ENCODE measurements at regions not wholly inside any gene's neighbourhood (a gene's known extent, or its start where the extent isn't known, plus 50 kb on each side); places are given as distances from the start of the nearest gene placed in this dataset.

GRCh38 chr9:116073826-116074225 lies 79.8 kb upstream of the PAPPA start:
- no peak for TF ChIP-seq CTCF (IDR thresholded peaks at IDR 0.05; ENCODE audit: insufficient read depth, low read depth, low read length)

DNA sequence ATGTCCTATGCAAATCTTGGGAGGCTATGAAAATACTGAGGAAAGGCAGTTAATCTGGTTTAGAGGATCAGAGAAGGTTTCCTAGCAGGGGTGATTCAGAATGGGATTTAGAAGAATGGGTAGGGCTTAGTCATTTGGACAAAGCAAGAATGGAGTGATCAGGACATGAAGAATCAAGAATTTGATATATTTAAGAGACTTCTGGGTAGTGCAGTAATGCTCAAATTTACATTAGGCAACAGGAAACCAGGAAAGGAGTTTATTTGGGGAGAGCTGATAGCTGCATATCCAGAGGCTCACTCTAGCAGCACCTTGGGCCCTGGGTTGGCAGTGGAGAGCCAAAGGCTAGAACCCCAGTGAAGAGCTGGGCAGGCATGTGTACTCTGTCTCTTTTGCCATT lies 78.9 kb upstream of the PAPPA start:
- no peak for DNase-seq (ENCODE audit: low read depth)
- no peak for TF ChIP-seq CTCF (IDR thresholded peaks at IDR 0.05; ENCODE audit: insufficient read depth, low read depth, low read length)
- no peak overlapping the region for H3K4me3 ChIP-seq (ENCODE audit: low read depth, low read length)

More at GRCh38 chr9:116073826-116074225, 79.8 kb upstream of the PAPPA start:
- no peak for DNase-seq (ENCODE audit: low read depth)
- no peak overlapping the region for H3K4me3 ChIP-seq (ENCODE audit: low read depth, low read length)

- TF ChIP-seq CTCF (IDR thresholded peaks at IDR 0.05; ENCODE audit: insufficient read depth, low read depth, low read length), result no peak
- H3K4me3 ChIP-seq (ENCODE audit: low read depth, low read length), result no peak overlapping the region
- DNase-seq (ENCODE audit: low read depth), result peak; percentile 77
Observed at GRCh38 chr9:116075191-116075590, 78.4 kb upstream of the PAPPA start.

- DNase-seq (ENCODE audit: low read depth), result no peak
- TF ChIP-seq CTCF (IDR thresholded peaks at IDR 0.05; ENCODE audit: insufficient read depth, low read depth, low read length), result no peak
- H3K4me3 ChIP-seq (ENCODE audit: low read depth, low read length), result no peak overlapping the region
Observed at GRCh38 chr9:116078640-116079039, 75.0 kb upstream of the PAPPA start.

- TF ChIP-seq CTCF (IDR thresholded peaks at IDR 0.05; ENCODE audit: insufficient read depth, low read depth, low read length), result no peak
- DNase-seq (ENCODE audit: low read depth), result no peak
- H3K4me3 ChIP-seq (ENCODE audit: low read depth, low read length), result no peak overlapping the region
Observed at GRCh38 chr9:116080561-116080960, 73.0 kb upstream of the PAPPA start.

DNA sequence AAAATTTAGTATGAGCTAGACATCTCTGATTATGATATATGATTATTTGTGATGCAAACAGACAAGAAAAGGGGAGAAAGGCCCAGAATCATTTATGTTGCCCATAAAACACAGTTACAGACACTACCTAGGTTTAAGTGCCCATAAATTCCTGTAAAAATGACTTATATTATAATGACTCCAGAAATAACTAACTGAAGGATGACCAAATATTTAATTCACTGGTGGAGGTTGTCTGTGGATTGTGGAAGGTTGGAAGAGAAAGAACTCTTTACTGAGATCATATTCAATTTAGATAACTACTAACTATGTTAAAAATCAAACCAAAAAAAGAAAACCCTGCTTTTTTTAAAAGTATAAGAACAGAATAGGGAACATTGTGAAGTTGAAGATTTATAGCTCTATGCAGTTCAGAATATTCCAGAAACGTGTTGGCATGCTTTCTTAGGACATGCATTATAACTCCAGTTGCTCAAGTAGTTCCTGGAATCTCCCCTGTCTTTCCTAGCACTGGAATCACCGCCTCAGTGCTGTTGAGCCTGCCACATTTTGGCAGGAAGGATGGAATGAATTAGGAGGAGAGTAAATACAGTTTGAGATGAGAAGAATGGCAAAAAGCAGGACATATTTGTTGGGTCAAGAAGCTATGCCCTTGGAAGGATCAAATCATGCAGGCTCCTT lies 72.0 kb upstream of the PAPPA start:
- DNase-seq (ENCODE audit: low read depth), result no peak
- H3K4me3 ChIP-seq (ENCODE audit: low read depth, low read length), result no peak overlapping the region
- TF ChIP-seq CTCF (IDR thresholded peaks at IDR 0.05; ENCODE audit: insufficient read depth, low read depth, low read length), result no peak

DNA sequence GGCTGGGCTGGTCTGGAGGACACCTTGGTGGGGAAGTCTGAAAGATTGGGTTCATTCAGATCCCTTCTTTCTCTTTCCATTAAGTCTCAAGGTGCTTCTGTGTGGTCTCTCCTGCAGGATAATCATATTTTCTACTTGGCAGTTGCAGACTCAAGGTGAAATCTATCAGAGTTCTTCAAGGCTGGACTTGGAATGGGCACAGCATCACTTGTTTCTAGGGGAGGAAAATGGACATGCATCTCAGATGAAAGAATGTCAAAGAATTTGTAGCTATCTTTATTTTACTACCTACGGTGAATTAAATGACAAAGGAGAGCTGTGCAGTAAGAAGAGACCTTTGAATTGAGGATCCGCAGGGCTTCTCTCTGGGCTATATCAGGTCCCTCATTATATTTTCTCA lies 69.8 kb upstream of the PAPPA start:
- no peak overlapping the region for H3K4me3 ChIP-seq (ENCODE audit: low read depth, low read length)
- no peak for TF ChIP-seq CTCF (IDR thresholded peaks at IDR 0.05; ENCODE audit: insufficient read depth, low read depth, low read length)

More for the DNA sequence above, 69.8 kb upstream of the PAPPA start:
- no peak for DNase-seq (ENCODE audit: low read depth)
